GM06990 (cell line): ENCODE measurements at regions not wholly inside any gene's neighbourhood (a gene's known extent, or its start where the extent isn't known, plus 50 kb on each side); places are given as distances from the start of the nearest gene placed in this dataset.
A peak's percentile ranks its signal among the peaks of the same experiment; 100 is the strongest.

ENCODE experiments used
- DNase-seq: peaks from one replicate; pipeline ENCODE4 v3.0.0-alpha.2; 2011; ENCODE audit not compliant: insufficient read length; ENCODE audit errors: extremely low read depth
- H3K27me3 ChIP-seq: replicated peaks from 2 replicates; pipeline ENCODE4 v1.6.0; 2011; ENCODE audit warnings: low read length; ENCODE audit not compliant: control insufficient read depth, insufficient read depth
- H3K36me3 ChIP-seq: 2 replicates; pipeline ENCODE4 v1.5.1; 2011; ENCODE audit warnings: low read length; ENCODE audit not compliant: control insufficient read depth, insufficient read depth
- H3K4me3 ChIP-seq: replicated peaks from 2 replicates; pipeline ENCODE4 v1.5.1; 2011; ENCODE audit warnings: low read depth, mild to moderate bottlenecking, control low read depth, low read length
- TF ChIP-seq, protein P1 (sequence below): IDR thresholded peaks from 2 replicates; pipeline ENCODE4 v1.5.1; 2011; ENCODE audit warnings: low read length, control low read depth, mild to moderate bottlenecking, inconsistent platforms; ENCODE audit not compliant: insufficient read depth, poor library complexity, severe bottlenecking

DNA sequence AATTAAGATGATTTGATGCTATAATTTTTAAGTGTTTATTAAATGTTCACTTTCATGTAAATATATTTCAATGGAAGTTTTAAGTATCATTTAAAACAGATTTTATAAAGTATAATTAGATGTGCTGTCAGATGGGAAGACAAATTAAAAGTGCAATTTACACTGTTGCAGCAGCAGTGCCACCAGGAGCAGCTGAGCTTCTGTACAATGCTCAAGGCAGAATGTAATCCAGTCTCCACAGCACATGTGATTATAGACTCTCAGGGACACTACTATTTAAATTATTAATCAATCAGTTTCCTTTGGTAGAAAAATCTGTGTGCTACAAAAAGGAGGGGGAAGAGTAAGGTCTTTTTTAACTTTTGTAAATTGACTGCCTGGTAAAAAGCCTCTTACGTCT lies 285.7 kb upstream of the USP15 start:
- no peak for DNase-seq
- H3K27me3 ChIP-seq: no peaks in the 10 kb centered on the region
- H3K4me3 ChIP-seq: no peak overlapping the region
- H3K36me3 ChIP-seq: no peaks in the 10 kb centered on the region
- TF ChIP-seq, protein P1, sequence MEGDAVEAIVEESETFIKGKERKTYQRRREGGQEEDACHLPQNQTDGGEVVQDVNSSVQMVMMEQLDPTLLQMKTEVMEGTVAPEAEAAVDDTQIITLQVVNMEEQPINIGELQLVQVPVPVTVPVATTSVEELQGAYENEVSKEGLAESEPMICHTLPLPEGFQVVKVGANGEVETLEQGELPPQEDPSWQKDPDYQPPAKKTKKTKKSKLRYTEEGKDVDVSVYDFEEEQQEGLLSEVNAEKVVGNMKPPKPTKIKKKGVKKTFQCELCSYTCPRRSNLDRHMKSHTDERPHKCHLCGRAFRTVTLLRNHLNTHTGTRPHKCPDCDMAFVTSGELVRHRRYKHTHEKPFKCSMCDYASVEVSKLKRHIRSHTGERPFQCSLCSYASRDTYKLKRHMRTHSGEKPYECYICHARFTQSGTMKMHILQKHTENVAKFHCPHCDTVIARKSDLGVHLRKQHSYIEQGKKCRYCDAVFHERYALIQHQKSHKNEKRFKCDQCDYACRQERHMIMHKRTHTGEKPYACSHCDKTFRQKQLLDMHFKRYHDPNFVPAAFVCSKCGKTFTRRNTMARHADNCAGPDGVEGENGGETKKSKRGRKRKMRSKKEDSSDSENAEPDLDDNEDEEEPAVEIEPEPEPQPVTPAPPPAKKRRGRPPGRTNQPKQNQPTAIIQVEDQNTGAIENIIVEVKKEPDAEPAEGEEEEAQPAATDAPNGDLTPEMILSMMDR: no peak

DNA sequence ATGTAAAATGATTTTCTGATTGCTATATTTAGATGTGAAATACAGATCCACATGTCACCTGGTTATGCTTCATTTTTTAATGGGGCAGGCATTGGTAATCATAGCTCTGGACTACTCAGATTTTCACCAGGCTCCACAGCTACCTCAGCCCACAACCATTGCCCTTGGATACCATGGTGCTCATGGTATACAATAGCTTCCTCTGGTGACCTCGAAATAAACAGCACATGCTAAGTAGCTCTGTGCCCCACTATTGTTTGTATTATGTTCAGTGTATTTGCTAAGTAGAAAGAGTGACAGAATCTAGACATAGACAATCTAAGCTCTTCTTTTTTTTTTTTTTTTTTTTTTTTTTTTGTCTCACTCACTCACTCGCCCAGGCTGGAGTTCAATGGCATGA lies 274.4 kb upstream of the USP15 start:
- Histone ChIP-seq H3K36me3 (no peaks in the 10 kb centered on the region), H3K4me3 (no peak overlapping the region), H3K27me3 (no peaks in the 10 kb centered on the region)
- TF ChIP-seq, protein P1: no peak
- DNase-seq: no peak

DNA sequence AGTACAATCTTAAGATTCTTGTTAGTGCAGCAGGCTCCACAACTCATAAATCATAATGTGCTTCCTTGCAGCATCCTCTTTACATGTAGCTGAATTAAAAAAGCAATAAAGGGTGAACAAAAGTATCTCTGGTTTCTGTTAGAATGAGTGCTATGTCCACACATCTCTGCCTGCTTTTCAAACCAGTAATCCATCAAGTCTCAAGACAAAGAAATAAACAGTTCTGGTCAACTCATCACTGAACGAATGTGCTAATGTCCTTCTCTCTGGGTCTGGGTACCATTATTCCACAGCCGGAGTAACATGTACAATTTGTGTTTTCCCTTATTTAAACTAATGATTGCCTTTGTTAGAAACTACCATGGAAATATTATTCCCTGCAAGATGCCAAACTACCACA lies 273.0 kb upstream of the USP15 start:
- Histone ChIP-seq H3K4me3 (no peak overlapping the region), H3K27me3 (no peaks in the 10 kb centered on the region), H3K36me3 (no peaks in the 10 kb centered on the region)
- TF ChIP-seq, protein P1: no peak
- no peak for DNase-seq

DNA sequence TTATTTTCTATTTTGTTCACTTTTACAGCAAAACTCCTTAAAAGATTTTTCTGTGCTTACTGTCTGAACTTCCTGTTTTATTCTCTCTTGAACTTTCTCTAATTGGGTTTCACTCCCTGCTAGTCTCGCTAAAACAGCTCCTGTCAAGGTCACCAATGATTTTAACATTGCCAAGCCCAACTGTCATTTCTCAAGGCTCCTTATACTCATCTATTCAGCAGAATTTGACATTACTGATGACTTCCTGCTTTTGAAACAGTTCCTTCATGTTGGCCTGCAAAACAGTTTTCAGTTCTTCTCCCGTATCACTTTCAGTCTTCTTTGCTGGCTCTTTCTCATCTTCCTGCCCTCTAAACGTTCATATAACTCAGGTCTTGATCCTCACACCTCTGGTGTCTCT lies 268.5 kb upstream of the USP15 start:
- H3K4me3 ChIP-seq: no peak overlapping the region
- no peak for DNase-seq
- H3K36me3 ChIP-seq: no peaks in the 10 kb centered on the region
- TF ChIP-seq, protein P1: no peak
- H3K27me3 ChIP-seq: no peaks in the 10 kb centered on the region

DNA sequence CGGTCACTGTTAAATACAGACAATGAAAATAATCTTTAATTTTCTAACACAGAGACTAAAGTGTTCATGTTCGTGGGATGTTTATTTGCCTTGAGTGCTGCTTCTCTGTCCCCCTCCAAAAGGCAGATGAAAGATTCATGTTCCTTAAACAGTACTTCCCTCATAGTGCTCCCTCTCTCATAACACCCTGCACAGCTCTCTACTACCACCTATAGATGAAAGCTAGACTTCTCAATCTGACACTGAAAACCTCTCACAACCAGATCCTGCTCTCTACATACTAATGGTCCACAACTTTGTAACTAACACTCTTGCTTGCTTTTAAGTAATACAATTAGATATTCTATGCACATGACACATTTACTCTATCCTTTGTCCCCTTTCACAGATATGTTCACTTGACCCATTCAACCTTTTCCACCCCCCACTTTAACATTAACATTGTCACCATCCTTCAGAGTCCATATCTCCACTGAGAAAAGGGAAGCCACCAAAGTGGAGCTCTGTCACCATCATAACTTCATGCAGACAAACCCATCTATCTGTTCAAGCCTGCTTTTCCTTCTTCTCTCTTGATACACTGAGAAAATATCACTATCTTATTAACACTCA lies 266.4 kb upstream of the USP15 start:
- no peak overlapping the region for H3K4me3 ChIP-seq
- H3K27me3 ChIP-seq: no peaks in the 10 kb centered on the region
- H3K36me3 ChIP-seq: no peaks in the 10 kb centered on the region
- no peak for DNase-seq
- TF ChIP-seq, protein P1: peak; percentile 62

DNA sequence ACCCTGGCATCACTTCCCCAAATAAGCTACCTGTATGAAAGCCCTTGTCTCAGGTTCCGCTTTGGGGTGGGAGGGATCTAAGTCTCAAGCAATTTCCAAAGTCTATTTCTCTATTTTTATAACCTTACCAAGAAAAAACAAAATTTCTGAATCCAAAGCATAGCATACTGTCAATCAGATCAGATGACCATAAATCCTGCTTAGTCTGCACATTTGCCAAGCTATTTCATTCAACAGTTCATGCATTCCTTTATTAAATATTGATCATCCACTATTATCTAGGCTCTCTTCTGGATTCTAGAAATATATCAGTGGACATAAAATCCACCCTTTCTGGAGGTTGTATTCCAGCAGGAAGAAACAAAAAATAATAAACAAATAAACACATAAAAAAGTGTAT lies 263.5 kb upstream of the USP15 start:
- TF ChIP-seq, protein P1: no peak
- DNase-seq: no peak
- no peaks in the 10 kb centered on the region for H3K36me3 ChIP-seq

More for the DNA sequence above, 263.5 kb upstream of the USP15 start:
- Histone ChIP-seq H3K4me3 (no peak overlapping the region), H3K27me3 (no peaks in the 10 kb centered on the region)
